A549 (cell line): ENCODE measurements at regions not wholly inside any gene's neighbourhood (a gene's known extent, or its start where the extent isn't known, plus 50 kb on each side); places are given as distances from the start of the nearest gene placed in this dataset.
A peak's percentile ranks its signal among the peaks of the same experiment; 100 is the strongest.

Experiments
- ATAC-seq, 2 experiments: fragments of 200-7000 bp in 1 of 2; fragments of >200 bp in 1 of 2; cut with Nextera tagmentation in 1 of 2; cut with Tn5 transposase in 1 of 2; 3 replicates each; pipeline versions ENCODE4 v1.8.0 to v1.9.1; 2018 to 2020; ENCODE audit warnings: mild to moderate bottlenecking in 1 of 2, moderate library complexity in 1 of 2
- CTCF ChIA-PET: fragments of 300-600 bp; sonication (Branson Sonifier 250); formaldehyde crosslinking; extraction: SDS; loops from one replicate; lab custom pipeline; 2021; ENCODE audit warnings: antibody characterized with exemption, inconsistent platforms; lab: Yijun Ruan, JAX
- POLR2A ChIA-PET: fragments of 350-600 bp; formaldehyde crosslinking; extraction: SDS; loops from one replicate; lab custom pipeline; 2021; ENCODE audit warnings: antibody characterized with exemption, inconsistent platforms; lab: Yijun Ruan, JAX
- DNase-seq, 2 experiments: peaks; one replicate each; pipeline versions ENCODE4 v3.0.0 to v3.0.0-alpha.2; 2011 to 2016; ENCODE audit warnings: low read depth in 1 of 2, low spot score in 1 of 2
- FAIRE-seq: peaks from 2 replicates; lab custom pipeline; 2011; peaks lifted over from hg19 to GRCh38; lab: Jason Lieb, UNC
- H3K27ac ChIP-seq, 2 experiments: fragments of >200 bp; sonication (Bioruptor Twin); formaldehyde crosslinking; 3 replicates each; pipeline ENCODE4 v1.5.1; 2016 to 2017
- H3K4me1 ChIP-seq: fragments of >200 bp; sonication (Bioruptor Twin); formaldehyde crosslinking; 3 replicates; pipeline ENCODE4 v1.6.1; 2016
- H3K4me2 ChIP-seq: fragments of >200 bp; sonication (Bioruptor Twin); formaldehyde crosslinking; 3 replicates; pipeline ENCODE4 v1.6.1; 2016
- H3K4me3 ChIP-seq: fragments of >200 bp; sonication (Bioruptor Twin); formaldehyde crosslinking; 3 replicates; pipeline ENCODE4 v1.5.1; 2016
- H3K9me3 ChIP-seq: fragments of >200 bp; sonication (Bioruptor Twin); formaldehyde crosslinking; 3 replicates; pipeline ENCODE4 v1.6.1; 2016
- FOSB ChIP-seq: fragments of 250-450 bp; sonication (Bioruptor Pico); IDR thresholded peaks from 2 replicates; pipeline ENCODE4 v1.5.0; 2020; ENCODE audit warnings: mild to moderate bottlenecking, moderate library complexity
- FOSL2 ChIP-seq, 2 experiments: fragments of 450-650 bp in 1 of 2; fragments of >200 bp in 1 of 2; sonication (Bioruptor Twin) in 1 of 2; formaldehyde crosslinking; IDR thresholded peaks; 2 replicates each; pipeline versions ENCODE4 v1.5.0 to v1.6.1; 2016 to 2020; ENCODE audit warnings: mild to moderate bottlenecking in 1 of 2, moderate library complexity in 1 of 2
- FOXS1 ChIP-seq: fragments of 250-450 bp; sonication (Bioruptor Pico); IDR thresholded peaks from 2 replicates; pipeline ENCODE4 v1.5.0; 2020; ENCODE audit warnings: mild to moderate bottlenecking, moderate library complexity
- GATA3 ChIP-seq: IDR thresholded peaks from 2 replicates; pipeline ENCODE4 v1.6.1; 2012; ENCODE audit warnings: borderline replicate concordance
- HDAC2 ChIP-seq: fragments of 200-600 bp; sonication (generic); IDR thresholded peaks from 2 replicates; pipeline ENCODE4 v1.6.1; 2016
- HOXA7 ChIP-seq: fragments of 250-450 bp; sonication (Bioruptor Pico); IDR thresholded peaks from 2 replicates; pipeline ENCODE4 v1.5.0; 2020; ENCODE audit warnings: mild to moderate bottlenecking, moderate library complexity
- HOXB13 ChIP-seq: fragments of 250-450 bp; sonication (Bioruptor Pico); IDR thresholded peaks from 2 replicates; pipeline ENCODE4 v1.5.0; 2020; ENCODE audit warnings: low read depth, mild to moderate bottlenecking, moderate library complexity
- HOXB5 ChIP-seq: fragments of 250-450 bp; sonication (Bioruptor Pico); IDR thresholded peaks from 2 replicates; pipeline ENCODE4 v1.5.0; 2020; ENCODE audit warnings: mild to moderate bottlenecking, moderate library complexity
- NFE2L2 ChIP-seq: fragments of 150-350 bp; conservative IDR thresholded peaks from 2 replicates; pipeline ENCODE4 v1.6.1; 2014; ENCODE audit warnings: low read length
- RARB ChIP-seq: fragments of 250-450 bp; sonication (Bioruptor Pico); IDR thresholded peaks from 2 replicates; pipeline ENCODE4 v1.8.0; 2021; ENCODE audit warnings: mild to moderate bottlenecking, moderate library complexity
- SMC3 ChIP-seq: fragments of >200 bp; sonication (Bioruptor Twin); formaldehyde crosslinking; IDR thresholded peaks from 3 replicates; pipeline ENCODE4 v1.6.1; 2018; ENCODE audit warnings: inconsistent platforms
- TFCP2L1 ChIP-seq: fragments of 250-450 bp; sonication (Bioruptor Pico); IDR thresholded peaks from 2 replicates; pipeline ENCODE4 v1.5.0; 2021; ENCODE audit warnings: mild to moderate bottlenecking
- USF2 ChIP-seq: fragments of 450-650 bp; IDR thresholded peaks from 2 replicates; pipeline ENCODE4 v1.6.1; 2014; ENCODE audit warnings: antibody characterized with exemption
- ZC3H11A ChIP-seq: fragments of 450-650 bp; IDR thresholded peaks from 2 replicates; pipeline ENCODE4 v1.6.1; 2014; ENCODE audit warnings: antibody characterized with exemption, mild to moderate bottlenecking
- ZFP36 ChIP-seq: fragments of 450-650 bp; IDR thresholded peaks from 2 replicates; pipeline ENCODE4 v1.6.1; 2014; ENCODE audit warnings: borderline replicate concordance; ENCODE audit not compliant: partially characterized antibody
- ZNF302 ChIP-seq: fragments of 250-450 bp; sonication (Bioruptor Pico); IDR thresholded peaks from 2 replicates; pipeline ENCODE4 v1.9.0; 2021; ENCODE audit warnings: inconsistent platforms, mild to moderate bottlenecking, moderate library complexity
- WGBS: methylation state at CpG from one replicate; pipeline ENCODE4 v1.1.6; 2017; ENCODE audit errors: missing lambda C conversion rate; 5-methylcytosine and 5-hydroxymethylcytosine counted together
- TF ChIP-seq, protein P1 (sequence below): IDR thresholded peaks from 2 replicates; pipeline ENCODE4 v1.6.1; 2012
- TF ChIP-seq, protein P2 (sequence below): IDR thresholded peaks from 2 replicates; pipeline ENCODE4 v1.6.1; 2012; ENCODE audit warnings: low read depth, borderline replicate concordance

DNA sequence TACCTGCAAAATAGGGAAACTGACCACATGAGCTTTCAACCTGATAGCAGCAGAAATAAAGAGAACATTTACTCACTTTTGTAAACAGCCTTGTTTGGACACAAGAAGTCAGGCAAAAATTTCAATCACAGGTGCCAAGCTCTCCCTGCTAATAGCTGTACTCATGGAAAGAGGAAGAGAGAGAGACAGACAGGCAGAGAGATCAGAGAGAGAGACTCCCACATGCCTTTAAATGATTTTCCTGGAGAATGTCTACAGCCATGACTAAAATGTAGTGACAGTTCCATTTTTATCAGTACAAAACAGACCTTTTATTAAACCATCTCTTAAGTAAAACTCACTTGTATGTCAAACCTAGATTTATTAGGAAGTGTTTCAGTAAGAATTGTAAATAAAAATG, 752.9 kb downstream of the TRAM1L1 start:
- Histone ChIP-seq H3K4me1 (no peaks in the 10 kb centered on the region), H3K4me3 (no peak overlapping the region), H3K27ac (no peak overlapping the region), H3K4me2 (no peak overlapping the region), H3K9me3 (no peaks in the 10 kb centered on the region)
- POLR2A ChIA-PET = no interaction called here
- no peak for DNase-seq
- CTCF ChIA-PET = no interaction called here
- no peak for TF ChIP-seq SMC3
- no peak for ATAC-seq
- FAIRE-seq = no peak

GRCh38 chr4:116328261-116328860, 757.0 kb downstream of the TRAM1L1 start:
- H3K4me1 ChIP-seq = no peaks in the 10 kb centered on the region
- TF ChIP-seq ZC3H11A (no peak), ZFP36 (no peak), HOXB13 (CRISPR knock-in tag) (no peak), NFE2L2 (no peak), HOXA7 (CRISPR knock-in tag) (no peak), RARB (CRISPR knock-in tag) (no peak), HDAC2 (no peak), HOXB5 (CRISPR knock-in tag) (no peak)
- TF ChIP-seq, protein P1, sequence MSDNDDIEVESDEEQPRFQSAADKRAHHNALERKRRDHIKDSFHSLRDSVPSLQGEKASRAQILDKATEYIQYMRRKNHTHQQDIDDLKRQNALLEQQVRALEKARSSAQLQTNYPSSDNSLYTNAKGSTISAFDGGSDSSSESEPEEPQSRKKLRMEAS = no peak

DNA sequence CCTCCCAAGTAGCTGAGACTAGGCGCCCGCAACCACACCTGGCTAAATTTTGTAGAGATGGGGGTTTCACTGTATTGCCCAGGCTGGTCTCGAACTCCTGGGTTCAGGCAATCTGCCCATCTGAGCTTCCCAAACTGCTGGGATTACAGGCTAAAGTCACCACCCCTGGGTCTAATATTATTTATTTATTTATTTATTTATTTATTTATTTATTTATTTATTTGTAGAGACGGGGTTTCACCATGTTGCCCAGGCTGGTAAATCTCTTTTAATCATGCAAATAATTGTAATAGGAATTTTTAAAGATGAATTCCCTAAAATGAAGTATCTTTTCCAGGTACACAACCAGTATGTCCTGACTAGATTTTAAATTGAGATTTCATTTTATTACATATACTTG, 761.8 kb downstream of the TRAM1L1 start:
- 31% methylated on average over 4 of the region's 4 CpGs for WGBS
- POLR2A ChIA-PET = no interaction called here
- Histone ChIP-seq H3K4me2 (no peak overlapping the region), H3K4me3 (no peak overlapping the region), H3K9me3 (no peaks in the 10 kb centered on the region), H3K27ac (no peak overlapping the region), H3K4me1 (no peaks in the 10 kb centered on the region)
- TF ChIP-seq ZC3H11A = 0 out of 2 replicates have a peak, but pooled peaks have one; percentile 25
- no peak for TF ChIP-seq FOXS1
- DNase-seq (no peak), FAIRE-seq (no peak), ATAC-seq (no peak)
- CTCF ChIA-PET = interaction anchor here (1.0 kb wide), 1 partner anchor 27 kb away, joined by 3 read pairs; no protein-coding TSS in a partner anchor

More at GRCh38 chr4:116328261-116328860, 757.0 kb downstream of the TRAM1L1 start:
- POLR2A ChIA-PET = no interaction called here
- Histone ChIP-seq H3K9me3 (no peaks in the 10 kb centered on the region), H3K4me3 (no peak overlapping the region), H3K4me2 (no peak overlapping the region), H3K27ac (no peak overlapping the region)
- ATAC-seq (no peak), FAIRE-seq (no peak), DNase-seq (no peak)
- WGBS = 22% methylated on average over 2 of the region's 2 CpGs
- CTCF ChIA-PET = no interaction called here

GRCh38 chr4:116321471-116321870, 763.9 kb downstream of the TRAM1L1 start:
- DNase-seq (no peak), ATAC-seq (no peak), FAIRE-seq (no peak)
- TF ChIP-seq, protein P2, sequence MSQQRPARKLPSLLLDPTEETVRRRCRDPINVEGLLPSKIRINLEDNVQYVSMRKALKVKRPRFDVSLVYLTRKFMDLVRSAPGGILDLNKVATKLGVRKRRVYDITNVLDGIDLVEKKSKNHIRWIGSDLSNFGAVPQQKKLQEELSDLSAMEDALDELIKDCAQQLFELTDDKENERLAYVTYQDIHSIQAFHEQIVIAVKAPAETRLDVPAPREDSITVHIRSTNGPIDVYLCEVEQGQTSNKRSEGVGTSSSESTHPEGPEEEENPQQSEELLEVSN = no peak
- TF ChIP-seq USF2 (no peak), TFCP2L1 (CRISPR knock-in tag) (no peak), FOSL2 (IDR thresholded peaks at IDR 0.05) (no peak), FOSL2 (CRISPR knock-in tag; IDR thresholded peaks at IDR 0.05) (no peak), SMC3 (no peak), ZNF302 (CRISPR knock-in tag) (no peak), GATA3 (no peak), HOXB13 (CRISPR knock-in tag) (no peak), ZFP36 (no peak), FOSB (CRISPR knock-in tag) (no peak)
- TF ChIP-seq, protein P1 = no peak
- Histone ChIP-seq H3K9me3 (no peaks in the 10 kb centered on the region), H3K27ac (no peak overlapping the region), H3K4me1 (no peaks in the 10 kb centered on the region), H3K4me2 (no peak overlapping the region), H3K4me3 (no peak overlapping the region)
- CTCF ChIA-PET = no interaction called here
- POLR2A ChIA-PET = no interaction called here
- 53% methylated on average over 5 of the region's 5 CpGs for WGBS
